GM23338 (cell line): ENCODE measurements at regions not wholly inside any gene's neighbourhood (a gene's known extent, or its start where the extent isn't known, plus 50 kb on each side); places are given as distances from the start of the nearest gene placed in this dataset.

Experiments
- JUNB ChIP-seq: IDR thresholded peaks from one replicate; pipeline ENCODE4 v1.6.1; 2016; ENCODE audit warnings: antibody characterized with exemption; ENCODE audit not compliant: unreplicated experiment
- TF ChIP-seq, protein P1 (sequence below), 2 experiments: fragments of 200-600 bp in 1 of 2; sonication (generic) in 1 of 2; conservative IDR thresholded peaks; 2 replicates each; pipeline versions ENCODE4 v1.5.1 to v1.6.1; 2016 to 2017; ENCODE audit warnings: antibody characterized with exemption in 2 of 2, low read depth in 2 of 2, mild to moderate bottlenecking in 2 of 2, moderate library complexity in 1 of 2

DNA sequence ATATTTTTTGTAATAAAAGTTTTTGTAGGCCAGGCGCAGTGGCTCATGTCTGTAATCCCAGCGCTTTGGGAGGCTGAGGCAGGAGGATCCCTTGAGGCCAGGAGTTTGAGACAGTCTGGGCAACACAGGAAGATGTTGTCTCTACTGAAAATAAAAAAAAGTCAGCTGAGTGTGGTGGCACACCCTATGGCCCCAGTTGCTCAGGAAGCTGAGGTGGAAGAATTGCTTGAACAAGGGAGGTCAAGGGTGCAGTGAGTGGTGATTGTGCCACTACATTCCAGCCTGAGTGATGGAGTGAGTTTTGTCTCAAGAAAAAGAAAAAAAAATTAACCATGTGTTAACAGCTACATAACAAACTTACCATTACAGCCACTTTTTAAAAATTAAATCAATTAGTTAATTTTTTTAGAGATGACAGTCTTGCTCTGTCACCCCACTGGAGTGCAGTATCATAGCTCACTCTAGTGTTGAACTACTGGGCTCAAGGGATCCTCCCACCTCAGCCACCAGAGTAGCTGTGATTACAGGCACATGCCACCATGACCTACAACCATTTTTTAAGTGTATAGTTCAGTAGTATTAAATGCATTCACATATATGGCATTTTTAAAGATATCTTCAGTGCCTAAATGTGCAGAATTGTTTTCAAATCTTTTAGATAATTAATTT lies 67.2 kb upstream of the ACYP2 start:
- TF ChIP-seq JUNB, result no peak
- TF ChIP-seq, protein P1, sequence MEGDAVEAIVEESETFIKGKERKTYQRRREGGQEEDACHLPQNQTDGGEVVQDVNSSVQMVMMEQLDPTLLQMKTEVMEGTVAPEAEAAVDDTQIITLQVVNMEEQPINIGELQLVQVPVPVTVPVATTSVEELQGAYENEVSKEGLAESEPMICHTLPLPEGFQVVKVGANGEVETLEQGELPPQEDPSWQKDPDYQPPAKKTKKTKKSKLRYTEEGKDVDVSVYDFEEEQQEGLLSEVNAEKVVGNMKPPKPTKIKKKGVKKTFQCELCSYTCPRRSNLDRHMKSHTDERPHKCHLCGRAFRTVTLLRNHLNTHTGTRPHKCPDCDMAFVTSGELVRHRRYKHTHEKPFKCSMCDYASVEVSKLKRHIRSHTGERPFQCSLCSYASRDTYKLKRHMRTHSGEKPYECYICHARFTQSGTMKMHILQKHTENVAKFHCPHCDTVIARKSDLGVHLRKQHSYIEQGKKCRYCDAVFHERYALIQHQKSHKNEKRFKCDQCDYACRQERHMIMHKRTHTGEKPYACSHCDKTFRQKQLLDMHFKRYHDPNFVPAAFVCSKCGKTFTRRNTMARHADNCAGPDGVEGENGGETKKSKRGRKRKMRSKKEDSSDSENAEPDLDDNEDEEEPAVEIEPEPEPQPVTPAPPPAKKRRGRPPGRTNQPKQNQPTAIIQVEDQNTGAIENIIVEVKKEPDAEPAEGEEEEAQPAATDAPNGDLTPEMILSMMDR (conservative IDR thresholded peaks at IDR 0.05; ENCODE audit: low read depth in 2 of 2), result peak in 1 of 2 experiments; percentile 22; a peak in 2 of 4 replicates
